Gastroesophageal sphincter (tissue), 3 donors: ENCODE measurements at regions not wholly inside any gene's neighbourhood (a gene's known extent, or its start where the extent isn't known, plus 50 kb on each side); places are given as distances from the start of the nearest gene placed in this dataset.

Experiments used
- CTCF ChIP-seq, 4 experiments: fragments of 200-600 bp in 2 of 4; fragments of 450-650 bp in 2 of 4; sonication (generic) in 1 of 4; IDR thresholded peaks; one replicate each; pipeline ENCODE4 v1.5.1; 2017 to 2019; ENCODE audit warnings: antibody characterized with exemption in 4 of 4, mild to moderate bottlenecking in 2 of 4, moderate library complexity in 2 of 4
- EP300 ChIP-seq: sonication (generic); formaldehyde crosslinking; IDR thresholded peaks from one replicate; pipeline ENCODE4 v1.6.1; 2017; ENCODE audit warnings: antibody characterized with exemption, mild to moderate bottlenecking
- POLR2AphosphoS5 ChIP-seq: sonication (generic); formaldehyde crosslinking; IDR thresholded peaks from one replicate; pipeline ENCODE4 v1.6.1; 2017; ENCODE audit warnings: antibody characterized with exemption

DNA sequence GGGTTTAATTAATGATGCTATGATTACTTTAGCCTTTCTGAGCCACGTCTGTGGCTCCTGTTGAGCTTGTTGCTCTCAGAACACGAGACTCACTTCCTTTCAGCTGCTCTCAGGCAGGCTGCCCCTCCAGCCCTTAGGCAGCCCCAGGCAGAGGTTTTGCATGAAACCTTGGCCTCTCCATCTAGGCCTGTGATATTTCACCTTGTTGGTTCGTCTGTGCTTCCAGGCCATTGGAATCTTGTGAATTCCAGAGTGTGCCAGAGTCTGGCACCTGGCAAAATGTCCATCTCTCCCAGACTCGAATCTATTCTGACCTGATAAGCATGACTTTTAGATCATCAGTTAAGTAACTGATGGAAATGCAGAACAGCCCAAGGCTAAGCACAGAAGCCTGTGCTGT, 254.1 kb downstream of the LOXHD1 start:
- TF ChIP-seq CTCF (IDR thresholded peaks at IDR 0.05) (no peak), POLR2AphosphoS5 (no peak), EP300 (no peak)
